ENCODE measurements at regions not wholly inside any gene's neighbourhood (a gene's known extent, or its start where the extent isn't known, plus 50 kb on each side); places are given as distances from the start of the nearest gene placed in this dataset.

GRCh38 chr6:118761645-118762044 is 110.3 kb upstream of the CEP85L start:
- Histone ChIP-seq H3K9me3 (no peaks in the 10 kb centered on the region), H3K4me3 (no peak overlapping the region), H3K4me1 (ENCODE audit: insufficient read depth) (no peaks in the 10 kb centered on the region), H3K36me3 (no peaks in the 10 kb centered on the region), H3K27ac (no peak overlapping the region), H3K27me3 (no peaks in the 10 kb centered on the region)
- no peak for DNase-seq
- intact Hi-C loops (cut with DNase I): no loop called here
- TF ChIP-seq EP300 (IDR thresholded peaks at IDR 0.05): no peak
- TF ChIP-seq POLR2A (IDR thresholded peaks at IDR 0.05): no peak
- 76 to 94% (median 91%) methylated on average over 1 of the region's 1 CpG for WGBS, 3 donors

GRCh38 chr6:118758946-118759345 is 107.6 kb upstream of the CEP85L start:
- no peak for DNase-seq
- H3K27ac ChIP-seq: no peak overlapping the region
- intact Hi-C loops (cut with DNase I): no loop called here
- H3K4me1 ChIP-seq (ENCODE audit: insufficient read depth): no peaks in the 10 kb centered on the region
- no peaks in the 10 kb centered on the region for H3K36me3 ChIP-seq
- H3K9me3 ChIP-seq: no peaks in the 10 kb centered on the region
- TF ChIP-seq POLR2A (IDR thresholded peaks at IDR 0.05) (no peak), EP300 (IDR thresholded peaks at IDR 0.05) (no peak), CTCF (IDR thresholded peaks at IDR 0.05) (no peak)
- H3K4me3 ChIP-seq: no peak overlapping the region
- H3K27me3 ChIP-seq: no peaks in the 10 kb centered on the region

- intact Hi-C loops (cut with DNase I): no loop called here
- no peak overlapping the region for H3K4me3 ChIP-seq
- no peak for TF ChIP-seq EP300 (IDR thresholded peaks at IDR 0.05)
- TF ChIP-seq CTCF (IDR thresholded peaks at IDR 0.05): no peak
- no peak for TF ChIP-seq POLR2A (IDR thresholded peaks at IDR 0.05)
- no peaks in the 10 kb centered on the region for H3K36me3 ChIP-seq
- peaks cover 6% of the 10 kb centered on the region for H3K4me1 ChIP-seq (ENCODE audit: insufficient read depth)
- H3K27ac ChIP-seq: no peak overlapping the region
- no peaks in the 10 kb centered on the region for H3K27me3 ChIP-seq
- DNase-seq: no peak
- H3K9me3 ChIP-seq: no peaks in the 10 kb centered on the region
- 88 to 92% (median 91%) methylated on average over 6 of the region's 6 CpGs for WGBS, 3 donors
Measured at GRCh38 chr6:118755941-118756646, 104.7 kb upstream of the CEP85L start.

- H3K4me1 ChIP-seq (ENCODE audit: insufficient read depth): peaks cover 11% of the 10 kb centered on the region
- H3K9me3 ChIP-seq: no peaks in the 10 kb centered on the region
- TF ChIP-seq POLR2A (IDR thresholded peaks at IDR 0.05) (no peak), EP300 (IDR thresholded peaks at IDR 0.05) (no peak), CTCF (IDR thresholded peaks at IDR 0.05) (no peak)
- no peaks in the 10 kb centered on the region for H3K36me3 ChIP-seq
- DNase-seq: peak in 3 of 5 donors; percentile 25 to 43 (median 35)
- peak overlapping the region in 1 of 2 donors; percentile 46 for H3K27ac ChIP-seq
- no peaks in the 10 kb centered on the region for H3K27me3 ChIP-seq
- intact Hi-C loops (cut with DNase I): no loop called here
- no peak overlapping the region for H3K4me3 ChIP-seq
- WGBS, 3 donors: 19 to 37% (median 24%) methylated on average over 3 of the region's 3 CpGs
Measured at GRCh38 chr6:118752803-118753202, 101.4 kb upstream of the CEP85L start.

GRCh38 chr6:118751072-118751471 is 99.7 kb upstream of the CEP85L start:
- 91 to 93% (median 92%) methylated on average over 3 of the region's 3 CpGs for WGBS, 3 donors

More at GRCh38 chr6:118751072-118751471, 99.7 kb upstream of the CEP85L start:
- Histone ChIP-seq H3K36me3 (no peaks in the 10 kb centered on the region), H3K9me3 (no peaks in the 10 kb centered on the region), H3K27ac (no peak overlapping the region), H3K4me3 (no peak overlapping the region), H3K27me3 (no peaks in the 10 kb centered on the region), H3K4me1 (ENCODE audit: insufficient read depth) (peaks cover 11% of the 10 kb centered on the region)
- intact Hi-C loops (cut with DNase I): no loop called here
- no peak for TF ChIP-seq POLR2A (IDR thresholded peaks at IDR 0.05)
- no peak for TF ChIP-seq EP300 (IDR thresholded peaks at IDR 0.05)
- no peak for TF ChIP-seq CTCF (IDR thresholded peaks at IDR 0.05)
- DNase-seq: no peak

Measured in ovary (tissue), 7 donors.